VCaP (cell line): ENCODE measurements at regions not wholly inside any gene's neighbourhood (a gene's known extent, or its start where the extent isn't known, plus 50 kb on each side); places are given as distances from the start of the nearest gene placed in this dataset.

ENCODE experiments used
- H3K27ac ChIP-seq: fragments of 450-650 bp; 2 replicates; pipeline ENCODE4 v1.5.1; 2017
- CTCF ChIP-seq: fragments of 450-650 bp; conservative IDR thresholded peaks from 2 replicates; pipeline ENCODE4 v1.5.1; 2017; ENCODE audit warnings: mild to moderate bottlenecking, moderate library complexity

- no peak for TF ChIP-seq CTCF
- H3K27ac ChIP-seq, result no peak overlapping the region
Measured at GRCh38 chr5:3131161-3131560, 379.7 kb upstream of the IRX2 start.

- no peak for TF ChIP-seq CTCF
Measured at GRCh38 chr5:3129252-3129651, 377.8 kb upstream of the IRX2 start.

GRCh38 chr5:3127423-3127911, 376.0 kb upstream of the IRX2 start:
- no peak overlapping the region for H3K27ac ChIP-seq
- no peak for TF ChIP-seq CTCF

More at GRCh38 chr5:3129252-3129651, 377.8 kb upstream of the IRX2 start:
- H3K27ac ChIP-seq, result no peak overlapping the region

DNA sequence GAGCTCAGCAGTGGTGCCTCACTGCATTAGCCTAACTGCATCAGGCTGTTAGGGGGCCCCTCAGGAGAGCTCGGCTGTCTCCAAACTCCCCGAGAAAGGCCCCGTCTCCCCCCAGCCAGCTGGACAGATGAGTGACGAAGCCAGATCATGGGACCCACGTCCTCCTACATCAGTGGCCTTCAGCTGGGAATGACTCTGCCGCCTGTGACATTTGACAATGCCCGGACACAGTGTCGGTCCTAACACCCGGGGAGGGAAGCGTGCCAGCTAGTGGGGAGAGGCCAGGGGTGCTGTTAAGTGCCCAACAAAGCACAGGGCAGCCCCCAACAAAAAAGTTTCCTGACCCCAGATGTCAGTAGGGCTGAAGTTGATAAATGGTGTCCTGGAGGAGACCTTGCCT, 375.2 kb upstream of the IRX2 start:
- H3K27ac ChIP-seq, result no peak overlapping the region
- TF ChIP-seq CTCF, result no peak

DNA sequence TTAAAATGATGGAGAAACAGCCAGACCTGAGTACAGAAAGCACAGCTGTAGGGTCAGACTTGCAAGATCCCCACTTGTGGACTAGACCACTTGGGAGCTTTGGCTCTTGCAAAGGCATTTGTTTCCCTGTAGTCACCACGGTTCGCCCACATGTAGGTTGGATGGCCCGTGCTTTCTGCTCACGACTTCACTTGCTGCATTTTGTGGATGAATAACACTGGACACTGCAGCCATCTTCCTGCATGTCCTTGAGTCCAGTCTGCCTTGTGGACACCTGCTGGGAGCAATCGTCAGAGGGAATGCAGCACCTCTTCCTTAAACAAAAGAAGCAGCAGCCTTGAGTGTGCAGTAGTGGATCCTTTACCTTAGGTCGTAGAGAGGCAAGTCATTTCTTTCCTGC, 372.9 kb upstream of the IRX2 start:
- no peak for TF ChIP-seq CTCF
- no peak overlapping the region for H3K27ac ChIP-seq

DNA sequence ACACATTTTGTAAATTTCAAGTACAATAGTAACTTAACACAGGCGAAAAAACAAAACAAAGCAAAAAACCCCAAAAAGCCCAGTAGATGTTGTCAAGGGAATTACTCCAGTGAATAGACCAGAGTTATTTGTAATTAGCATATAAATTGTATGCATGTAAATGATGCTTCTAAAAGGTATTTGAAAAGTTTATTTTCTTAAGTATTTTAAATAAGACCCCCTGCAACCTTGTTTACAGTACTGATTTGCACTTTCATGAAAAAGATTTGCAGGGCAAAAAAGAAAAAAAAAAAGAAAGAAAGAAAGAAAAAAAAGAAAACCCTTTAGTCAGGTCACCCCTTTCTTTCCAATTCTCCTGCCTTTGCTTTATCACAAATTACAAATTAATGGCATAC, 372.3 kb upstream of the IRX2 start:
- no peak for TF ChIP-seq CTCF
- H3K27ac ChIP-seq, result no peak overlapping the region

- H3K27ac ChIP-seq, result no peak overlapping the region
- no peak for TF ChIP-seq CTCF
Measured at GRCh38 chr5:3122985-3123762, 371.7 kb upstream of the IRX2 start.
